Peyer's patch (tissue), 4 donors: ENCODE measurements at regions not wholly inside any gene's neighbourhood (a gene's known extent, or its start where the extent isn't known, plus 50 kb on each side); places are given as distances from the start of the nearest gene placed in this dataset.

Experiments
- DNase-seq, 3 donors: peaks; one replicate each; pipeline ENCODE4 v3.0.0-alpha.2; 2017 to 2019
- H3K27ac ChIP-seq, 4 donors: fragments of 200-600 bp; sonication (generic); one replicate each; pipeline ENCODE4 v1.5.1; 2016 to 2019
- H3K27me3 ChIP-seq, 2 donors: fragments of 200-600 bp; sonication (generic); one replicate each; pipeline ENCODE4 v1.5.1; 2019
- H3K36me3 ChIP-seq, 3 donors: fragments of 200-600 bp; sonication (generic); one replicate each; pipeline ENCODE4 v1.5.1; 2016 to 2019
- H3K4me1 ChIP-seq, 4 donors: fragments of 200-600 bp; sonication (generic); one replicate each; pipeline ENCODE4 v1.5.1; 2016 to 2019
- H3K4me3 ChIP-seq, 4 donors: fragments of 200-600 bp; sonication (generic); 1 replicate in 3 of 4; 2 replicates in 1 of 4; pipeline ENCODE4 v1.5.1; 2016 to 2019; ENCODE audit warnings: mild to moderate bottlenecking in 1 of 4
- H3K9me3 ChIP-seq, 4 donors: fragments of 200-600 bp; sonication (generic); one replicate each; pipeline ENCODE4 v1.5.1; 2016 to 2019; ENCODE audit warnings: mild to moderate bottlenecking in 1 of 4
- POLR2A ChIP-seq, 2 donors: fragments of 450-650 bp; IDR thresholded peaks; one replicate each; pipeline ENCODE4 v1.5.1; 2017; ENCODE audit warnings: antibody characterized with exemption in 2 of 2, mild to moderate bottlenecking in 2 of 2, moderate library complexity in 2 of 2
- TF ChIP-seq, protein P1 (sequence below), 6 experiments: fragments of 450-650 bp in 4 of 6; fragments of 200-600 bp in 2 of 6; sonication (generic) in 1 of 6; IDR thresholded peaks; one replicate each; pipeline ENCODE4 v1.5.1; 2017 to 2019; ENCODE audit warnings: antibody characterized with exemption in 6 of 6, mild to moderate bottlenecking in 3 of 6, moderate library complexity in 1 of 6

DNA sequence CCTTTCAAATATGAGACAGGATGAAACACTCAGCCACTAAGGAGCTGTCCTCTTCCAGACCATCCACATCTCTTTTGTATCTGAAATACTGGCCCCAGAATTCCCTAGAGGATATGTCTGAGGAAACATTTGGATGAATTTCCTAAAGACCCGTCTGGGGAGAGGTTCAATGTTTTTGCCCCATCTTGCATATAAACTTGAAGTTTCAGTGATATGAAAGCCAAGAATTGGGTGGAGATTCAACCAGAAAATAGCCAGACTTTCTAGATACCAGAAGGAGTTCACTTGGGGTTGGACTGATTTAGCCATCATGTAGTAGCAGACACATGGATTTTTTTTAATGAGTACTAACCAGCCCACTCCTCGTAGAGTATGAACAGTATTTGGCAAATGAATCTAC, 182.0 kb downstream of the PLPP3 start:
- Histone ChIP-seq H3K4me1 (peaks cover 0 to 5% (median 0%) of the 10 kb centered on the region in 4 donors), H3K4me3 (no peak overlapping the region), H3K27ac (no peak overlapping the region), H3K27me3 (no peaks in the 10 kb centered on the region), H3K9me3 (no peaks in the 10 kb centered on the region), H3K36me3 (no peaks in the 10 kb centered on the region)
- no peak for DNase-seq
- TF ChIP-seq, protein P1, sequence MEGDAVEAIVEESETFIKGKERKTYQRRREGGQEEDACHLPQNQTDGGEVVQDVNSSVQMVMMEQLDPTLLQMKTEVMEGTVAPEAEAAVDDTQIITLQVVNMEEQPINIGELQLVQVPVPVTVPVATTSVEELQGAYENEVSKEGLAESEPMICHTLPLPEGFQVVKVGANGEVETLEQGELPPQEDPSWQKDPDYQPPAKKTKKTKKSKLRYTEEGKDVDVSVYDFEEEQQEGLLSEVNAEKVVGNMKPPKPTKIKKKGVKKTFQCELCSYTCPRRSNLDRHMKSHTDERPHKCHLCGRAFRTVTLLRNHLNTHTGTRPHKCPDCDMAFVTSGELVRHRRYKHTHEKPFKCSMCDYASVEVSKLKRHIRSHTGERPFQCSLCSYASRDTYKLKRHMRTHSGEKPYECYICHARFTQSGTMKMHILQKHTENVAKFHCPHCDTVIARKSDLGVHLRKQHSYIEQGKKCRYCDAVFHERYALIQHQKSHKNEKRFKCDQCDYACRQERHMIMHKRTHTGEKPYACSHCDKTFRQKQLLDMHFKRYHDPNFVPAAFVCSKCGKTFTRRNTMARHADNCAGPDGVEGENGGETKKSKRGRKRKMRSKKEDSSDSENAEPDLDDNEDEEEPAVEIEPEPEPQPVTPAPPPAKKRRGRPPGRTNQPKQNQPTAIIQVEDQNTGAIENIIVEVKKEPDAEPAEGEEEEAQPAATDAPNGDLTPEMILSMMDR (IDR thresholded peaks at IDR 0.05), result no peak

DNA sequence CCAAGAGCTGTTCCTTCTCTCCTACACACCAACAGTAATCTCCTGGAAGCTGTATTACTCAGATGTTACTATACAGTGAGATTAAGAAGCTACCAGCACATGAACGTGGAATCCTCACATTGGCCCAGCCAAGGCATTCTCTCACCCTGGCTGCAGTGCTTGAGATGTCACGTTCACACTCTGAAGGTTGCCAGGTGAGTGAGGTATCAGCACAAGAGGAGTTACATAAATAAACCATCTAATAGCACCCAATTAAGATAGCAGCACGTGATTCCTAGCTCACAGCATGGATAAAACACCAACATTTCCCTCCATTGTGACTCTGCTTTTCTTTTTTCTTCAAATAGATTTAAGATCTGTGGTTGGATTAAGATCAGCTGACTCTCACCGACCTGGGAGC, 182.8 kb downstream of the PLPP3 start:
- H3K27ac ChIP-seq, result no peak overlapping the region
- no peaks in the 10 kb centered on the region for H3K36me3 ChIP-seq
- no peak overlapping the region for H3K4me3 ChIP-seq
- no peaks in the 10 kb centered on the region for H3K9me3 ChIP-seq
- H3K27me3 ChIP-seq, result no peaks in the 10 kb centered on the region
- H3K4me1 ChIP-seq, result peaks cover 0 to 5% (median 0%) of the 10 kb centered on the region in 4 donors
- DNase-seq, result no peak
- TF ChIP-seq, protein P1 (IDR thresholded peaks at IDR 0.05), result no peak
- TF ChIP-seq POLR2A (IDR thresholded peaks at IDR 0.05), result no peak

DNA sequence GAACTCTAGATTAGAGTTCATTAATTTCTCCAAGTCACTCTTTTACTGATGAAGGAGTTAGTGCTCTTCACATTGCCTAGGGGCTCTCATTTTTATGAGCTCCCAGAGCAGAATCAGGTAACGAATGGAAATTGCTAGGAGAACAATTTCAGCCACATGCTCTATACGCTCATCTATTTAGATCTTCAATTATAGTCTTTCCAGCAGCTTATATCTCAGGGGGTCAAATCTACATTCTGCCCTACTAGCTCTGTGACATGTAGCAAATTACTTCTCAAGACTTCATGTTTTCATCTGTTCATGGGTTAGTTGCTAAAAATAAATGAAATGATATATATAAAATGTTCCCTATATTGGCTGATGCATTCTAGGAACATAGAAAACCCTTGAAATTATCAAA, 183.6 kb downstream of the PLPP3 start:
- H3K9me3 ChIP-seq, result no peaks in the 10 kb centered on the region
- no peak for DNase-seq
- no peak for TF ChIP-seq POLR2A (IDR thresholded peaks at IDR 0.05)
- TF ChIP-seq, protein P1 (IDR thresholded peaks at IDR 0.05), result no peak
- no peak overlapping the region for H3K27ac ChIP-seq
- no peaks in the 10 kb centered on the region for H3K36me3 ChIP-seq
- peaks cover 0 to 5% (median 0%) of the 10 kb centered on the region in 4 donors for H3K4me1 ChIP-seq
- H3K27me3 ChIP-seq, result no peaks in the 10 kb centered on the region
- H3K4me3 ChIP-seq, result no peak overlapping the region

DNA sequence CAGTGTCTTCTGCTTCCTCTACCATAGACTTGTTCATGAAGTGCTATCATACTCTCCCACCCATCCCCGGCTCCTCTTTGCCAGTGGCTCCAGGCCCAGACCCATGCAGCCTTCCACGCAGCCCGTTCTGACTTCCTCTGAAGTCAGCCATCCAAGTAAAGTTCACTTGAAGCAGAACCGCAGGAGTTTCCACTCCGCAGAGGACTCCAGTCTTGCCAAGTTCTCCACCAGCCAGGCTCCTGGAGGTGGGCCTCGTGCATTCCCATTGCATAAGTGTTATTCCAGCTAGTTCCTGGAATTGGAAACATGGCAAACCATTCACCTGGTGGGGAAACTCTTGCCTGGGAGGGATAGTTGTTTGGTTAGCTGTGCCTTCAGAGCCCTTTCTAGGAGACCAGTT, 185.1 kb downstream of the PLPP3 start:
- H3K36me3 ChIP-seq, result no peaks in the 10 kb centered on the region
- no peak for TF ChIP-seq POLR2A (IDR thresholded peaks at IDR 0.05)
- no peak overlapping the region for H3K27ac ChIP-seq

DNA sequence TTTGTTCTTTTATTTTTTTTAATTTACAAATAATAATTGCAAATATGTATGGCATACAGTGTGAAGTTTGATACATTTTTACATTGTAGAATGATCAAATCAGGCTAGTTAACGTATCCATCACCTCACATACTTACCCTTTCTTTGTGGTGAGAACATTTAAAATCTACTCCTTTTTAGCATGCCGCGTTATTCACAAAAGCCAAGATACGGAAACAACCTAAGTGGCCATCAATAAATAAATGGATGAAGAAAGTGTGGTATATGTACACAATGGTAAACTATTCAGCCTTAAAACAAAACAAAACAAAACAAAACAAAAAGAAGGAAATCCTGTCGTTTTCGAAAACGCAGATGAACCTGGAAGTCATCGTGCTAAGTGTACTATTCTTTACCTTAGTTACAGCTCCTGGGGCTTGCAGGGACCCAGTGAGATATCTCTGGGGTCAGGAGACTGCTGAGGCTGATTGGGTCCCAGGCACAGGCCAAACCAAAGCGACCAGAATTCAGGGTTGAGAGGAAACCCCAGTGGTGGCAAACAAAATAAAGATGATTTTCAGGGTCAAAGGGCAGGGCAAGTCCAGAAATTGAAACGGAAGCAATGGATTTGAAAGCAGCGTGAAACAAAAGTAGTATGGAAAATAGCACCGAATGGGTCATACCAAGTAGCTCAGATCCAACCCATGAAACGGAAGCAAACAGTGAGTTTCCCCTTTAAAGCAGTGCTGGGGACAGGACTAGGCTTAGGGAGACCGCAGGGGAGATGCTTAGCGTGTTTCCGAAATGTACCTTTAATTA, 188.2 kb downstream of the PLPP3 start:
- Histone ChIP-seq H3K4me1 (no peaks in the 10 kb centered on the region), H3K9me3 (no peaks in the 10 kb centered on the region), H3K4me3 (no peak overlapping the region), H3K36me3 (no peaks in the 10 kb centered on the region), H3K27ac (no peak overlapping the region), H3K27me3 (no peaks in the 10 kb centered on the region)
- no peak for TF ChIP-seq POLR2A (IDR thresholded peaks at IDR 0.05)
- TF ChIP-seq, protein P1 (IDR thresholded peaks at IDR 0.05), result no peak
- no peak for DNase-seq

More for the DNA sequence above, 185.1 kb downstream of the PLPP3 start:
- DNase-seq, result no peak
- Histone ChIP-seq H3K27me3 (no peaks in the 10 kb centered on the region), H3K9me3 (no peaks in the 10 kb centered on the region), H3K4me1 (peaks cover 0 to 5% (median 0%) of the 10 kb centered on the region in 4 donors), H3K4me3 (no peak overlapping the region)

DNA sequence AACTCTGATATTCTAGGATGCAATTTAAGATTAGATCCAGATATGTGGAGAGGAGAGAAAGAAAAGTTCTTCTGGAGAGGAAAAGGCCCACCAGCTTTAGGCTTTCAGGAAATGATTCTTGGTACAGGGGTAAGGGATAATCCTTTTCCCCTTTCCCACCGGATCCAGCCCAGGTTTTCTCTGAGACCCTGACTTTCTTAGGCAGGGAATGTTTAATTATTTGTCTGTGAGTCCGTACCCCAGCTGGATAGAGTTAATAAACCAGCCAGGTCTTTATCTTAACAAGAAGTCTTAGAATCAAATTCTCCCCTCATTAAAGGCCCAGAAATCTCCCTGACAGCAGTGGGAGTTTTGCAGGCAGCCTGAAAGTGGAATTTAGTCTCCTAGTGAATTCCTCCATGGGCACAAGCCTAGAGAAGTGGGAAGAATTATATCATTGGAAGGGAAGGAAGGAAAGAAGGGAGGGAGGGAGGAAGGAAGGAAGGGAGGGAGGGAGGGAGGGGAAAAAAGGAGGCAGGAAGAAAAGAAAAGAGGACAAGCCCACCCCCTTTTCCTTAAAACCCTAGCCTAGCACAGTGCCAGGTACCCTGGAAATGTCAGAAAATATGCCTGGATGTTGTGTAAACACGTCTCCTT, 189.0 kb downstream of the PLPP3 start:
- Histone ChIP-seq H3K27me3 (no peaks in the 10 kb centered on the region), H3K4me3 (no peak overlapping the region), H3K9me3 (no peaks in the 10 kb centered on the region), H3K4me1 (no peaks in the 10 kb centered on the region), H3K36me3 (no peaks in the 10 kb centered on the region), H3K27ac (no peak overlapping the region)
- no peak for DNase-seq
- TF ChIP-seq, protein P1 (IDR thresholded peaks at IDR 0.05), result no peak
- TF ChIP-seq POLR2A (IDR thresholded peaks at IDR 0.05), result no peak
